Karpas-422 (cell line): ENCODE measurements at regions not wholly inside any gene's neighbourhood (a gene's known extent, or its start where the extent isn't known, plus 50 kb on each side); places are given as distances from the start of the nearest gene placed in this dataset.

Source experiments
- DNase-seq: peaks from one replicate; pipeline ENCODE4 v3.0.0-alpha.2; 2015
- H2AFZ ChIP-seq: fragments of 200-600 bp; sonication (generic); 2 replicates; pipeline ENCODE4 v1.6.1; 2014; ENCODE audit warnings: antibody characterized with exemption, low read length, mixed read lengths
- H3K27ac ChIP-seq: fragments of 200-600 bp; sonication (generic); 2 replicates; pipeline ENCODE4 v1.5.1; 2014; ENCODE audit warnings: mild to moderate bottlenecking, low read length, moderate library complexity
- H3K27me3 ChIP-seq: fragments of 200-600 bp; sonication (generic); 2 replicates; pipeline ENCODE4 v1.6.1; 2014; ENCODE audit warnings: low read length, mixed read lengths
- H3K36me3 ChIP-seq: fragments of 200-600 bp; sonication (generic); 2 replicates; pipeline ENCODE4 v1.6.1; 2014; ENCODE audit warnings: low read length, mixed read lengths; ENCODE audit not compliant: insufficient read depth
- H3K4me1 ChIP-seq: fragments of 200-600 bp; sonication (generic); 2 replicates; pipeline ENCODE4 v1.6.1; 2014; ENCODE audit warnings: mild to moderate bottlenecking, low read length, mixed read lengths
- H3K4me2 ChIP-seq: fragments of 200-600 bp; sonication (generic); 2 replicates; pipeline ENCODE4 v1.6.1; 2014; ENCODE audit warnings: low read length, low read depth, mild to moderate bottlenecking; ENCODE audit not compliant: poor library complexity, severe bottlenecking
- H3K4me3 ChIP-seq: fragments of 200-600 bp; sonication (generic); 2 replicates; pipeline ENCODE4 v1.5.1; 2014; ENCODE audit warnings: mild to moderate bottlenecking, antibody characterized with exemption, low read length, mixed read lengths
- H3K79me2 ChIP-seq: fragments of 200-600 bp; sonication (generic); 2 replicates; pipeline ENCODE4 v1.6.1; 2014; ENCODE audit warnings: mild to moderate bottlenecking, low read length, mixed read lengths
- H3K9ac ChIP-seq: fragments of 200-600 bp; sonication (generic); 2 replicates; pipeline ENCODE4 v1.6.0; 2014; ENCODE audit warnings: low read length
- H3K9me2 ChIP-seq: fragments of 200-600 bp; sonication (generic), shearing (Covaris generic); replicated peaks from 2 replicates; pipeline ENCODE4 v1.6.0; 2014; ENCODE audit warnings: mild to moderate bottlenecking, low read length, moderate library complexity; ENCODE audit not compliant: insufficient read depth
- H3K9me3 ChIP-seq: fragments of 300-700, 200-600 bp; sonication (generic); 2 replicates; pipeline ENCODE4 v1.6.1; 2014; ENCODE audit warnings: low read length, mixed read lengths
- H4K20me1 ChIP-seq: fragments of 200-600 bp; sonication (generic); 2 replicates; pipeline ENCODE4 v1.6.1; 2014; ENCODE audit warnings: mild to moderate bottlenecking, antibody characterized with exemption, low read length, low read depth; ENCODE audit not compliant: insufficient read depth

GRCh38 chr16:82396509-82396908 lies 226.5 kb upstream of the MPHOSPH6 start:
- DNase-seq, result no peak
- no peaks in the 10 kb centered on the region for H3K4me1 ChIP-seq
- no peaks in the 10 kb centered on the region for H3K79me2 ChIP-seq
- no peak overlapping the region for H3K9ac ChIP-seq
- no peaks in the 10 kb centered on the region for H4K20me1 ChIP-seq
- H2AFZ ChIP-seq, result no peak overlapping the region
- H3K4me3 ChIP-seq, result no peak overlapping the region
- H3K27ac ChIP-seq, result no peak overlapping the region
- H3K9me2 ChIP-seq, result no peaks in the 10 kb centered on the region
- no peak overlapping the region for H3K4me2 ChIP-seq
- no peaks in the 10 kb centered on the region for H3K9me3 ChIP-seq
- H3K27me3 ChIP-seq, result 0 out of 2 replicates have a peak, but pooled peaks cover 7% of the 10 kb centered on the region
- no peaks in the 10 kb centered on the region for H3K36me3 ChIP-seq

GRCh38 chr16:82395212-82395611 lies 225.2 kb upstream of the MPHOSPH6 start:
- DNase-seq, result no peak
- no peak overlapping the region for H3K9ac ChIP-seq

GRCh38 chr16:82391690-82392089 lies 221.7 kb upstream of the MPHOSPH6 start:
- no peaks in the 10 kb centered on the region for H3K79me2 ChIP-seq
- no peaks in the 10 kb centered on the region for H3K9me3 ChIP-seq
- H4K20me1 ChIP-seq, result no peaks in the 10 kb centered on the region
- no peak for DNase-seq
- no peak overlapping the region for H3K4me2 ChIP-seq
- H3K27me3 ChIP-seq, result 0 out of 2 replicates have a peak, but pooled peaks cover 7% of the 10 kb centered on the region
- no peak overlapping the region for H2AFZ ChIP-seq
- no peaks in the 10 kb centered on the region for H3K36me3 ChIP-seq
- H3K4me1 ChIP-seq, result no peaks in the 10 kb centered on the region
- no peak overlapping the region for H3K4me3 ChIP-seq
- no peak overlapping the region for H3K27ac ChIP-seq
- no peaks in the 10 kb centered on the region for H3K9me2 ChIP-seq
- H3K9ac ChIP-seq, result no peak overlapping the region

More at GRCh38 chr16:82395212-82395611, 225.2 kb upstream of the MPHOSPH6 start:
- H3K27ac ChIP-seq, result no peak overlapping the region
- no peaks in the 10 kb centered on the region for H3K9me2 ChIP-seq
- no peak overlapping the region for H3K4me2 ChIP-seq
- no peak overlapping the region for H2AFZ ChIP-seq
- H3K4me3 ChIP-seq, result no peak overlapping the region
- H3K79me2 ChIP-seq, result no peaks in the 10 kb centered on the region
- H3K9me3 ChIP-seq, result no peaks in the 10 kb centered on the region
- 0 out of 2 replicates have a peak, but pooled peaks cover 7% of the 10 kb centered on the region for H3K27me3 ChIP-seq
- H3K36me3 ChIP-seq, result no peaks in the 10 kb centered on the region
- no peaks in the 10 kb centered on the region for H4K20me1 ChIP-seq
- H3K4me1 ChIP-seq, result no peaks in the 10 kb centered on the region

GRCh38 chr16:82389956-82390650 lies 220.1 kb upstream of the MPHOSPH6 start:
- Histone ChIP-seq H3K9me3 (no peaks in the 10 kb centered on the region), H3K4me2 (no peak overlapping the region), H4K20me1 (no peaks in the 10 kb centered on the region), H3K79me2 (no peaks in the 10 kb centered on the region), H3K9ac (no peak overlapping the region), H3K36me3 (no peaks in the 10 kb centered on the region), H3K27me3 (0 out of 2 replicates have a peak, but pooled peaks cover 7% of the 10 kb centered on the region), H3K4me1 (no peaks in the 10 kb centered on the region), H3K27ac (no peak overlapping the region), H2AFZ (no peak overlapping the region), H3K9me2 (no peaks in the 10 kb centered on the region), H3K4me3 (no peak overlapping the region)
- DNase-seq, result no peak

- no peaks in the 10 kb centered on the region for H3K36me3 ChIP-seq
- H3K4me2 ChIP-seq, result no peak overlapping the region
- no peak for DNase-seq
- H2AFZ ChIP-seq, result no peak overlapping the region
- H3K4me3 ChIP-seq, result no peak overlapping the region
- H3K9me2 ChIP-seq, result no peaks in the 10 kb centered on the region
- H3K4me1 ChIP-seq, result no peaks in the 10 kb centered on the region
- no peaks in the 10 kb centered on the region for H3K27me3 ChIP-seq
- no peak overlapping the region for H3K27ac ChIP-seq
- no peaks in the 10 kb centered on the region for H3K9me3 ChIP-seq
- H4K20me1 ChIP-seq, result no peaks in the 10 kb centered on the region
- H3K79me2 ChIP-seq, result no peaks in the 10 kb centered on the region
- no peak overlapping the region for H3K9ac ChIP-seq
Measured at GRCh38 chr16:82386761-82387160, 216.7 kb upstream of the MPHOSPH6 start.

- Histone ChIP-seq H3K9me3 (no peaks in the 10 kb centered on the region), H3K36me3 (no peaks in the 10 kb centered on the region), H3K4me1 (no peaks in the 10 kb centered on the region), H2AFZ (no peak overlapping the region), H4K20me1 (no peaks in the 10 kb centered on the region), H3K9ac (no peak overlapping the region), H3K27me3 (no peaks in the 10 kb centered on the region), H3K9me2 (no peaks in the 10 kb centered on the region), H3K27ac (no peak overlapping the region), H3K79me2 (no peaks in the 10 kb centered on the region), H3K4me2 (no peak overlapping the region), H3K4me3 (no peak overlapping the region)
- DNase-seq, result no peak
Measured at GRCh38 chr16:82384949-82385348, 214.9 kb upstream of the MPHOSPH6 start.

GRCh38 chr16:82384017-82384416 lies 214.0 kb upstream of the MPHOSPH6 start:
- Histone ChIP-seq H3K4me1 (no peaks in the 10 kb centered on the region), H3K9me3 (no peaks in the 10 kb centered on the region), H3K4me2 (no peak overlapping the region), H3K79me2 (no peaks in the 10 kb centered on the region), H3K27ac (no peak overlapping the region), H3K9ac (no peak overlapping the region), H3K36me3 (no peaks in the 10 kb centered on the region), H2AFZ (no peak overlapping the region), H3K4me3 (no peak overlapping the region), H4K20me1 (no peaks in the 10 kb centered on the region), H3K27me3 (no peaks in the 10 kb centered on the region), H3K9me2 (no peaks in the 10 kb centered on the region)
- no peak for DNase-seq

- DNase-seq, result no peak
- Histone ChIP-seq H3K4me3 (no peak overlapping the region), H3K4me2 (no peak overlapping the region), H3K9me3 (no peaks in the 10 kb centered on the region), H3K79me2 (no peaks in the 10 kb centered on the region), H3K27me3 (no peaks in the 10 kb centered on the region), H2AFZ (no peak overlapping the region), H3K9me2 (no peaks in the 10 kb centered on the region), H4K20me1 (no peaks in the 10 kb centered on the region), H3K27ac (no peak overlapping the region), H3K36me3 (no peaks in the 10 kb centered on the region), H3K9ac (no peak overlapping the region), H3K4me1 (no peaks in the 10 kb centered on the region)
Measured at GRCh38 chr16:82382521-82382920, 212.5 kb upstream of the MPHOSPH6 start.
